A673 (cell line): ENCODE measurements at regions not wholly inside any gene's neighbourhood (a gene's known extent, or its start where the extent isn't known, plus 50 kb on each side); places are given as distances from the start of the nearest gene placed in this dataset.

ENCODE experiments used
- BruUV-seq: library from RNA; stranded (reverse); fragments of 400-500 nt; replicated peaks from 2 replicates; lab custom pipeline; 2021; lab: Mats Ljungman, UMichigan
- CTCF ChIA-PET: fragments of 300-600 bp; sonication (Branson Sonifier 250); formaldehyde crosslinking; loops from one replicate; lab custom pipeline; 2022; ENCODE audit warnings: antibody characterized with exemption; lab: Charles Lee
- POLR2A ChIA-PET: fragments of 300-600 bp; sonication (Branson Sonifier 250); formaldehyde crosslinking; loops from one replicate; lab custom pipeline; 2022; ENCODE audit warnings: antibody characterized with exemption; ENCODE audit not compliant: low non-redundant PET; lab: Charles Lee
- DNase-seq: peaks from one replicate; pipeline ENCODE4 v3.0.0-alpha.2; 2015; ENCODE audit warnings: low spot score
- H3K27ac ChIP-seq: fragments of 200-600 bp; sonication (generic); 2 replicates; pipeline ENCODE4 v1.5.1; 2016; ENCODE audit warnings: mixed run types, low read depth, mild to moderate bottlenecking, mixed read lengths, antibody characterized with exemption, low read length; ENCODE audit not compliant: poor library complexity, severe bottlenecking
- H3K27me3 ChIP-seq: fragments of 200-600 bp; sonication (generic); replicated peaks from 2 replicates; pipeline ENCODE4 v1.6.1; 2017; ENCODE audit warnings: mixed run types, low read depth, mild to moderate bottlenecking, mixed read lengths, antibody characterized with exemption, low read length; ENCODE audit not compliant: insufficient read depth, poor library complexity
- H3K36me3 ChIP-seq: fragments of 200-600 bp; sonication (generic); 2 replicates; pipeline ENCODE4 v1.6.1; 2016; ENCODE audit warnings: mixed run types, mild to moderate bottlenecking, mixed read lengths, antibody characterized with exemption, low read length; ENCODE audit not compliant: insufficient read depth, poor library complexity, severe bottlenecking
- H3K4me1 ChIP-seq: fragments of 200-600 bp; sonication (generic); 2 replicates; pipeline ENCODE4 v1.6.1; 2017; ENCODE audit warnings: mixed run types, mild to moderate bottlenecking, mixed read lengths, antibody characterized with exemption, low read length; ENCODE audit not compliant: insufficient read depth, poor library complexity, severe bottlenecking
- H3K4me3 ChIP-seq: fragments of 200-600 bp; sonication (generic); 2 replicates; pipeline ENCODE4 v1.5.1; 2016; ENCODE audit warnings: low read depth, mixed run types, mild to moderate bottlenecking, mixed read lengths, low read length; ENCODE audit not compliant: poor library complexity, severe bottlenecking
- H3K9me3 ChIP-seq: fragments of 200-600 bp; sonication (generic); 2 replicates; pipeline ENCODE4 v1.6.1; 2016; ENCODE audit warnings: mixed run types, low read depth, mild to moderate bottlenecking, mixed read lengths, antibody characterized with exemption, low read length; ENCODE audit not compliant: poor library complexity, severe bottlenecking
- EZH2 ChIP-seq: fragments of 200-600 bp; sonication (generic); IDR thresholded peaks from 2 replicates; pipeline ENCODE4 v1.6.1; 2017; ENCODE audit warnings: borderline replicate concordance, low read depth, mild to moderate bottlenecking, mixed read lengths, antibody characterized with exemption, low read length; ENCODE audit not compliant: poor library complexity, severe bottlenecking
- intact Hi-C: fragments of 100-400 bp; cut with micrococcal nuclease; formaldehyde crosslinking; loops from one replicate; pipeline ENCODE4 v1.10.0; 2022; ENCODE audit not compliant: unreplicated experiment
- TF ChIP-seq, protein P1 (sequence below): fragments of 300-800, 200-600 bp; sonication (generic); conservative IDR thresholded peaks from 2 replicates; pipeline ENCODE4 v1.5.1; 2017; ENCODE audit warnings: low read depth, mild to moderate bottlenecking, antibody characterized with exemption, low read length, moderate library complexity, mixed read lengths

DNA sequence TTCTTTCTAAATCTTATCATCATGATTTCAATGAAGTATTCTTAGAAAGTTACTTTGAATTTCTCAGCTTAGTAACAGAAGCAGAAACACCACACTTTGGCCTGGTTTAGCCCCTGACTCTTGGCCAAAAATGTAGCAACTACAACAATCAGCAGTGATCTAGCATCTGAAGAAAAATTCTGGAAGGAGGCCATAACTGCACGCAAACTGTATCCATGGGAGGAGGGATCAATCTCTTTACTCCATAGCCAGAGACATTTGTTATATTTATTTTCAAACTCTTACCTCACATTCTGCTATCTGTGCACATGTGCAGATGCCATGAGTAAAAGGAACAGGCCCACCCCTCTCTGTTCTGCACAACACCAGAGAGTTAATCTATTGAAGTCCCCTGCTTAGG lies 251.0 kb upstream of the P2RY1 start:
- Histone ChIP-seq H3K4me3 (no peak overlapping the region), H3K27me3 (no peaks in the 10 kb centered on the region), H3K4me1 (peaks cover 10% of the 10 kb centered on the region), H3K27ac (no peak overlapping the region), H3K36me3 (no peaks in the 10 kb centered on the region), H3K9me3 (no peaks in the 10 kb centered on the region)
- intact Hi-C loops = no loop called here
- POLR2A ChIA-PET = no interaction called here
- TF ChIP-seq EZH2 = no peak
- TF ChIP-seq, protein P1, sequence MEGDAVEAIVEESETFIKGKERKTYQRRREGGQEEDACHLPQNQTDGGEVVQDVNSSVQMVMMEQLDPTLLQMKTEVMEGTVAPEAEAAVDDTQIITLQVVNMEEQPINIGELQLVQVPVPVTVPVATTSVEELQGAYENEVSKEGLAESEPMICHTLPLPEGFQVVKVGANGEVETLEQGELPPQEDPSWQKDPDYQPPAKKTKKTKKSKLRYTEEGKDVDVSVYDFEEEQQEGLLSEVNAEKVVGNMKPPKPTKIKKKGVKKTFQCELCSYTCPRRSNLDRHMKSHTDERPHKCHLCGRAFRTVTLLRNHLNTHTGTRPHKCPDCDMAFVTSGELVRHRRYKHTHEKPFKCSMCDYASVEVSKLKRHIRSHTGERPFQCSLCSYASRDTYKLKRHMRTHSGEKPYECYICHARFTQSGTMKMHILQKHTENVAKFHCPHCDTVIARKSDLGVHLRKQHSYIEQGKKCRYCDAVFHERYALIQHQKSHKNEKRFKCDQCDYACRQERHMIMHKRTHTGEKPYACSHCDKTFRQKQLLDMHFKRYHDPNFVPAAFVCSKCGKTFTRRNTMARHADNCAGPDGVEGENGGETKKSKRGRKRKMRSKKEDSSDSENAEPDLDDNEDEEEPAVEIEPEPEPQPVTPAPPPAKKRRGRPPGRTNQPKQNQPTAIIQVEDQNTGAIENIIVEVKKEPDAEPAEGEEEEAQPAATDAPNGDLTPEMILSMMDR = no peak
- no peak for DNase-seq
- no TSS peak for BruUV-seq
- CTCF ChIA-PET = no interaction called here

DNA sequence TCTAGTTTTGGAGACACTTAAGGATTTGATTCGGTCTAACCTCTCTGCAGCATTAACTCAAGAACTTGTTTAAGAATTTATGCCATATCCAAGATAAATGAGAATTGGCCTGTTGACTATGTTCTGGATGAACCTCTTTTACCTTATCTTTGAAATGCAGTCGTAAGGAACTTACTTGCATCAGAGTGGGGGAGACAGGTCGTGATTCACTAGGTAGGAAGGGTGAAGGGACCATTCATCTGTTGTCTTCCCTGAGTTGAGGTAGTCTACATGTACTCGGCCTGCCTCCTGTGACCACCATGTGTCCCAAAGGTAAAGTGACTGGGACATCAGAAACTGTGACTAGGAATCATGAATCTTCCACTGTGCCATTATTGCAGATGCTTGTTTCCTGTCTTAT lies 248.0 kb upstream of the P2RY1 start:
- CTCF ChIA-PET = no interaction called here
- Histone ChIP-seq H3K4me1 (peaks cover 11% of the 10 kb centered on the region), H3K36me3 (no peaks in the 10 kb centered on the region), H3K27ac (no peak overlapping the region), H3K9me3 (no peaks in the 10 kb centered on the region), H3K27me3 (no peaks in the 10 kb centered on the region), H3K4me3 (no peak overlapping the region)
- intact Hi-C loops = no loop called here
- POLR2A ChIA-PET = no interaction called here
- TF ChIP-seq, protein P1 = no peak
- no peak for TF ChIP-seq EZH2
- no peak for DNase-seq
- BruUV-seq = no TSS peak

DNA sequence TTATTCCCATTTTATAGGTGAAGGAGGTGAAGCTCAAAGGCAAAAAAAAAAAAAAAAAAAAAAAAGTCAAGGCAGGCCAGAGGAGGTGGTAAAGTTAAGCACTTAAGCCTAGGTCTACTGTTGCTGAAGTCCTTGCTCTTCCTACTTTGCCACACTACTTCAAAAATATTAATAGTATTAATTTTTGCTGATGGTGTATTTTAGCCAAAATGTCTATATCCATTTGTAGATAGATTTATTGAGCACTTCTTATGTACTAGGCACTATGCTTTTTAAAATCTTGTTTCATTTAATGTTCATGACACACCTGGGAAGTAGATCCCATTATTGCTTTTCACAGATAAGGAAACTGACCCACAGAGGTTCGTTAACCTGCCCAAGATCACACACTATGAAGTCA lies 247.1 kb upstream of the P2RY1 start:
- Histone ChIP-seq H3K27ac (no peak overlapping the region), H3K27me3 (no peaks in the 10 kb centered on the region), H3K9me3 (no peaks in the 10 kb centered on the region), H3K36me3 (no peaks in the 10 kb centered on the region), H3K4me3 (no peak overlapping the region), H3K4me1 (peaks cover 4% of the 10 kb centered on the region)
- CTCF ChIA-PET = interaction anchor here (0.6 kb wide), 1 partner anchor 150 kb away, joined by 16 read pairs; no protein-coding TSS in a partner anchor
- TF ChIP-seq, protein P1 = no peak
- TF ChIP-seq EZH2 = no peak
- DNase-seq = no peak
- intact Hi-C loops = no loop called here
- POLR2A ChIA-PET = no interaction called here
- no TSS peak for BruUV-seq
